GM18505 (cell line): ENCODE measurements at regions not wholly inside any gene's neighbourhood (a gene's known extent, or its start where the extent isn't known, plus 50 kb on each side); places are given as distances from the start of the nearest gene placed in this dataset.

ENCODE experiments used
- ATAC-seq: cut with Tn5 transposase; IDR thresholded peaks from one replicate; pipeline ENCODE4 v1.9.1; 2021; ENCODE audit not compliant: unreplicated experiment
- POLR2A ChIP-seq: IDR thresholded peaks from 4 replicates; pipeline ENCODE4 v1.6.1; 2011; ENCODE audit warnings: borderline replicate concordance; ENCODE audit not compliant: insufficient read depth, insufficient read length; ENCODE audit errors: extremely low read depth

- ATAC-seq = no peak
- no peak for TF ChIP-seq POLR2A
These were observed 176.8 kb upstream of the VRK2 start for GRCh38 chr2:57869758-57870344.

GRCh38 chr2:57876313-57876712 is 170.3 kb upstream of the VRK2 start:
- TF ChIP-seq POLR2A = no peak
- no peak for ATAC-seq

- no peak for TF ChIP-seq POLR2A
- no peak for ATAC-seq
These were observed 168.8 kb upstream of the VRK2 start for GRCh38 chr2:57877811-57878170.

- ATAC-seq = no peak
These were observed 168.3 kb upstream of the VRK2 start for GRCh38 chr2:57878171-57878865.

GRCh38 chr2:57878866-57879210 is 167.8 kb upstream of the VRK2 start:
- ATAC-seq = no peak
- no peak for TF ChIP-seq POLR2A

More at GRCh38 chr2:57878171-57878865, 168.3 kb upstream of the VRK2 start:
- no peak for TF ChIP-seq POLR2A

- no peak for TF ChIP-seq POLR2A
- ATAC-seq = no peak
These were observed 166.2 kb upstream of the VRK2 start for GRCh38 chr2:57880446-57880845.

- no peak for ATAC-seq
- TF ChIP-seq POLR2A = no peak
These were observed 165.6 kb upstream of the VRK2 start for GRCh38 chr2:57880967-57881366.

- no peak for ATAC-seq
- no peak for TF ChIP-seq POLR2A
These were observed 164.4 kb upstream of the VRK2 start for GRCh38 chr2:57881998-57882888.

GRCh38 chr2:57882895-57883515 is 163.6 kb upstream of the VRK2 start:
- TF ChIP-seq POLR2A = no peak
- ATAC-seq = no peak

GRCh38 chr2:57884281-57884680 is 162.3 kb upstream of the VRK2 start:
- no peak for ATAC-seq

GRCh38 chr2:57885742-57886141 is 160.9 kb upstream of the VRK2 start:
- ATAC-seq = no peak
- no peak for TF ChIP-seq POLR2A

More at GRCh38 chr2:57884281-57884680, 162.3 kb upstream of the VRK2 start:
- TF ChIP-seq POLR2A = no peak

GRCh38 chr2:57886161-57886786 is 160.3 kb upstream of the VRK2 start:
- ATAC-seq = no peak
- TF ChIP-seq POLR2A = no peak

GRCh38 chr2:57888463-57888862 is 158.1 kb upstream of the VRK2 start:
- no peak for TF ChIP-seq POLR2A
- no peak for ATAC-seq
